Right renal pelvis (tissue), 4 donors: ENCODE measurements at regions not wholly inside any gene's neighbourhood (a gene's known extent, or its start where the extent isn't known, plus 50 kb on each side); places are given as distances from the start of the nearest gene placed in this dataset.

Source experiments
- DNase-seq, 4 donors: peaks; one replicate each; pipeline ENCODE4 v3.0.0-alpha.2; 2013; ENCODE audit warnings: low read depth in 4 of 4, low spot score in 3 of 4, missing footprints in 1 of 4

DNA sequence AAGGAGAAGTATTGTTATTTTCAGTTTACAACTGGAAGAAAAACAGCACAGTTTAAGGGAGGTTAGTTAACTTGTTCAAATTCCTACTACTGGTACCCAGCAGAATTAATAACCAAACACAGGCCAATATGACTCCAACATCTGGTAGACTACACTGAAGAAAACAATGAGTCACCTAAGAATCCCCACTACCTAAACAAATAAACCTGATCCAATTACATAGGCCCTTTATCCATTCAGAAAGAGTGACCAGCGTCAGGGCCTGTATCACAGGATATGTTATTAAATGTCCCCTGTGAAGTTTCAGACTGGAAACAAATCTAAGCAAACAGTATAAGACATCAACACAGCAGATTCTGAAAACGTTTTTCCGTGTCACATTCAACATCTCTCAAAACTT, 492.5 kb upstream of the INTU start:
- no peak for DNase-seq

- no peak for DNase-seq
These were observed 490.9 kb upstream of the INTU start for GRCh38 chr4:127141856-127142255.

GRCh38 chr4:127143460-127144195, 489.1 kb upstream of the INTU start:
- no peak for DNase-seq

- no peak for DNase-seq
These were observed 487.7 kb upstream of the INTU start for GRCh38 chr4:127145006-127145540.

DNA sequence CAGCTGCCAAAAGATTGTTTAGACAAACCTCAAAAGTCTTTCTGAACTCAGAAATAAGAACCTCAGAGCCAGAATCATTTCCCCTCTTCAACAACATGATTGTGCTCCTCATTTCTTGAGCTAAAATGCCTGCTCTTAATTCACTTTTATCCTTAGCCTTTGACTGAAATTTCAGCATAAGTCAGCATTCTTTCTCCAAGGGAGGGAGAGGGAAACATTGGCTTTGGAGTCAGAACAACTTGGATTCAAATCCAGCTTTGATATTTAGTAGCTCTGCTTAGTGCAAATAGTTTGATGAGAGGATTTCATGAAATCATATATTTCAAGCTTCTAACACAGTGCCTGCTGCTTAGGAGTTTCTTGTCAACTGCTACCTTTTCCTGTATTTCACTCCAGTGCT, 484.6 kb upstream of the INTU start:
- no peak for DNase-seq

DNA sequence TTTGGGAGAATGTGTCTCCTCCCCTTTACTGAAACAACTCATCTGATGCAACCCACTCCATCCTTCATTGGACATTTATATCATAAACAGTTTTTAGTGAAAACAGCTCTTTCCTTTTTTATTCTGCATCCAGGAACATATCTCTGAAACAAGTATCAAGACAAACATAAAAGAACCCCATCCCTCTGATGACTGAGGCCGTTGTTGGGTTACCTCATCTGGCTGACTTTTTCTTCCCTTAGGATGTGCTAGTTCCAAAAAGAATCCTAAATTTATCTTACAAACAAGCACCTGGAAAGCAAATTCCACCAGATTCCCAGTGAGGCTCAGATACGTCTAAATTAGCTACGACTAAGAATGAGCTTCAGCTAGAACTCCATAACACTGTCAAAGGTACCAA, 483.7 kb upstream of the INTU start:
- no peak for DNase-seq

GRCh38 chr4:127151941-127152340, 480.8 kb upstream of the INTU start:
- no peak for DNase-seq

- DNase-seq, result no peak
These were observed 477.6 kb upstream of the INTU start for GRCh38 chr4:127155116-127155515.

- DNase-seq, result no peak
These were observed 477.2 kb upstream of the INTU start for GRCh38 chr4:127155555-127155954.

DNA sequence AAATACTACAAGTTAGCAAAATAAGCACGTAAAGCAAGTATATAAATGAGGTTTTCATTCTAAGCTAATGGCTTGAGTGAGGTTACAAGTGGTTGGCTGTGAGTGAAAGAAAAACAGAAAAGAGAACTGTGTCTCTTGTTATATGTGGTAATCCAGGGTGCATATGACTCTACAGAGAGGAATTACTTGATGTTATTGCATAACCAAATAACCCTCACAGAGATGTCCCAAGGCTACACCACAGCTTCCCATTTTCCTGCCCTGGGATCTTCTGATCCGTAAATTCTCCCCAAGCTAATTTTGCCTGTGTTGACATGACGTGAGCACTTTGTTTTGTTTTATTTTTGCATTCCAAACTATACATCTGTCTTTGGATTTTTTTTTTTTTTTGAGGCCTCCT, 470.0 kb upstream of the INTU start:
- DNase-seq, result no peak

DNA sequence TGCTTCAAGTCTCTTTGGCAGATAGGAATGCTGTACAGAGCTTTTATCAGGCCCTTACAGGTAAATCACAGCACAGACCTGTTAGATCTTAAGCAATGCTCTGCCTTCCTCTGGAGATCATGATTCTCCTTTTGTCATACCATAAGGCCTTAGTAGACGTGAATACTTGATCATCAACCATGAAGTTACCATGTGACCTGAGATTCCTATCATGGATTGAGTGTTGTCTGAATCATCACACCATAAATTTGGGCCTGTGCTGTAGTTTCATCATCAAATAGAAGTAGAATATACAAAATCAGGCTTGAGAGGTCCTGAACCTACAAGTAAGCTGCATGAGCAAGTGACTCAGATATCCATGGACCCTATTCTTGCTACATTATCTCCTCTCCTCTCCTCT, 466.8 kb upstream of the INTU start:
- no peak for DNase-seq

DNA sequence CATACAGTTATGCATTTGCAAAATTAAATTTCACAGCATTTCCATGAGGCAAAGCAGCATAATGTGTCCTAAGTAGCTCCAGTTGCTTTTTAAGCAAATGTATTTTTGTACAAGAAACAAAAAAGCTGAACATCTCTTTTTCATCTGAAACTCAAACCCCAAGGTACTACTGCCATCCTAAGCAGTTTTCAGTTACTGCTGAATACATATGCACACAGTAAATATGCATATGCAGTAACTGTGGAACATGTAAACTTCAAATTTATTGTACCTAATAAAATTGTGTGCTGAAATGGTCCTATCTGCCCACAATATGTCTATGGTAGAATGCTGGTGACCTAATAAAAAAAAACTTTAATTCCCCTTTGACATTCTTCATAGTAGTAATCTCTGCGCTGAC, 458.6 kb upstream of the INTU start:
- no peak for DNase-seq

DNA sequence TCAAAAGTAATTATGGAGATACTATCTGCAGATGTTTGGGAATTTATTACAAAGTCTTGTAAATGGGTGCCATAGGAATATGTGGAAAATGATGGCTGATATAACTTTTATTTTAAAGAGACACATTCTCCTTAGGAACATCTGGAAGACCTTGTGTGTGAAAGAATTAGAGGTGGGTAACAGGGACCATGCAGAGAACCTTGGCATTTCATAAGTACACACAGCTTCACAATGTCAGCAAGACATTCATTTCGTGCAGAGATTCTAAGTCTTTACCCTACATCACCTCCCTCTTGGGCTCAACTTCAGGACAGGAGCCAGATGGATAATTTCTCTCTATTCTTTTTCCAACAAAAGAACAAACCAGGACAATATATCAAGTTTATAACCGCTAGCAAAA, 458.1 kb upstream of the INTU start:
- DNase-seq, result peak; percentile 32 to 43 (median 37)

GRCh38 chr4:127179256-127180087, 453.3 kb upstream of the INTU start:
- DNase-seq, result no peak

DNA sequence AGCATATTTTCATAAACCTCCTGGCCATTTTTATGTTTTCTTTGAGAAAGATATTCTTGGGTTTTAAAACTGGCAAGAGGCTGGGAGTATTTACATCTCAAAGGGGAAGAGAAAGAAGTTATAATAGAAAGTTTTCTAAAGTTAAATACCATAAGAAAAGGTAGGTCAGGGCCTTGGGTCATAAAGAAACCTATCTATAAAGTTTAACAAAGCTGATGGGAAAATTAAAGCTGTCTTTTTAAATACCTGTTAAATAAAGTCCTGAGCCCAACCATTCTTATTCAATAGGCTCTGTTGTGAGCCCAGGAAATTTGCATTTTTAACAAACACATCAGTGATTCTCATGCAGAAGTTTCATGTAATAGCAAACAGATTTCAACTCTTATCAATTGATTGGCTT, 451.8 kb upstream of the INTU start:
- DNase-seq, result no peak

GRCh38 chr4:127182687-127183086, 450.1 kb upstream of the INTU start:
- DNase-seq, result no peak

DNA sequence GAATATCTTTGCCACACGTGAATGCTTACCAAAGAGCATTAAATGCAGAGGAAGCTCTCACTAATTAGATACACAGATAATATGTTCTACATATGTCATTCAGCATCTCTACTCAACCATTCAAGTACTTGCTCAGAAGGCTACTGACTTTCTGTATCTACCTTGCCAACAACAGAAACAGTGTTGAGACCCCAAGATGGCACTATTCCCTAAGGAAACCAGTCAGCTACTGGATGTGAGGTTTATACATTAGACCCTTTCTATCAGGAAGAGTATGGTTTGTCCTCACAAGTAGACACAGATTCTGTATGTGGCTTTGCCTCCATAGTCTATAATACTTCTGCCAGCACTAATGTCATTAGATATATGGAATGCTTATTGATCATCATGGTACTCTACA, 443.9 kb upstream of the INTU start:
- DNase-seq, result no peak

DNA sequence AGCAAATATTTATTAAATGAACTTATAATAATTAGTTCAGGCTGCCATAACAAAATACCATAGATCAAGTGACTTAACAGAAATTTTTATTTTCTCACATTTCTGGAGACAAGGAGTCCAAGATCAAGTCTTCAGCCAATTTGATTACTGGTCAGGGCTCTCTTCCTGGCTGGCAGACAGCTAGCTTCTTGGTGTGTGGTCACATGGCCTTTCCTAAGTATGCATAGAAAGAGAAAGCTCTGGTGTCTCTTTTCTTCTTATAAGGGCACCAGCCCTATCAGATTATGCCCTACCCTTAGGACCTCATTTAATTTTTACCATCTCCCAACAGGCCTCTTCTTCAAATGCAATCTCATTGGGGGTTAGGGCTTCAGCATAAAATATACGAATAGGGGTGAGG, 438.5 kb upstream of the INTU start:
- DNase-seq, result no peak

DNA sequence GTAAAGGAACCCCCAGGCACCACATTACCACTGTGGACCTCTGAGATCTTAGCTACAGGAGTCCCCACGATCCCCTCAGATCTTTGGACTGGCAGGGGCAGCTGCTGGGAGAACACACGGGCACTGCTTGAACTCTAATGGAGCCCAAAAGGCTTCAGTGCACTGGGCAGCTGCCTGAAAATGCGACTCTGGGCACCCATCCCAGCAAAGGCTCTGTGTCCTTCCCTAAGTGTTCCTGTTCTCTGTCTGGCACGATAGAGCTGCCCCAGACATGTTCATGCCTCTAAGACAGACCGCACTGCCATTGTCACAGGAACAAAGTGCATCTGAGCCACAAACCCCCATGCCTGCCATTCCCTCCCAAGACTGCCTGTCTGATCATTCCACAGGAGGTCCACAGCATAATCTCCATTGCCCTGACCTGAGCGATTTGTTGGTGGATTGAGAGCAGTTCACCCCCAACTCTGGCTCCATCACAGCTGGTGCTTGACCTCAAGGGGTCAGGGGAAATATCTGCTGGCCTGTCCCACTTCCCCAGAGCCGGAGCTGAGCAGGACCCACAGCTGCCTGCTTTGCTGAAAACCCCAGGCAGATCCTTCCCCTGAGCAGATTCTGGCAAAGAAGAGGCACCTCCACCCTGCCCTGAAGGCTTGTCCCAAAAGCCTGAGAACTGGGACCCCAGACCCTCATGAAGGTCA, 436.0 kb upstream of the INTU start:
- no peak for DNase-seq

DNA sequence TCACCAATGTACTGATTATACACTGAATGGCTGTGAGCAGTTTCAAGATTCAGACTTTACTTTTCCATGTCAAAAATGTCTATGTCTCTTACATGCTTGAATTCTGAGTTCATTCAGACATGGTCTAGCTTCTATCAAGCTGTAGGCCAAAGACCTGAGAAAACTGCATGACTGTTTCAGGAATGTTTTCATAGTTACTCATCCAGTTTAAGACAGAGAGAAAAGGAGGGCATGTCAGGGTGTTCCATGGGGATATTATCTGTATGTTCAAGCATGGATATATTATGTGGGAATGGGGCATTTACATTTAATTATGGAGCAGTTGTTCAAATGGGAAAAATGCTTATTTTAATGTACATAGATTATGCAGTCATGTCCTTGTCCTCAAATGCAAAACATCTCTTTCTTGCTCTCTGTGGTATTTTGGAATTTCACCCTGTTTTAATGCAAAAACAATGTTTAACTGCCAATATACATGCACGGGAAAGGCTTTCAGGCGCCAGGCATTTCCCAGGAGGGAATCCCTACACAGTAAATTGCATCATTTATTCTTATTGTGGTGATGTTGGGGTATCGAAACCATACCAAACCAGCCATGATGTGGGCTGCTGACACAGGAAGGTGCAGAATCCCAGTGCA, 429.1 kb upstream of the INTU start:
- DNase-seq, result no peak

DNA sequence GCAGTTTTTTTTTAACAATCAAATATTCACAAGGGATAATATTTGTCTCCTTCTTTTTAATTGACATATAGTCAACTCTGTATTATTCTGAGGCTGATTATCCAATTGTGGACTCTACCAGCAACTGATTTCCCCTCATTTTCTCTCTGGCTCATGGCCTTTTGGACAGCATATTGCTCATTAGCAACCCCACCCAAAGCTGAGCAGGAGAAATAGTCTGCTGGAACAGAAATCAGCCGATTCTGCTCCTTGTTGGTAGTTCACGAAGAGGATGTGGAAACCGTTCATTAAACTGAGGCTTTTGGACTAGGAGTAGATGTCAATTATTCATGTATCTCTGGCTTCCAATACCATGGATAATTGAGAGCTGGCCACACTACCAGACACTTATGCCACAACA, 428.4 kb upstream of the INTU start:
- DNase-seq, result no peak
